HG03095 (cell line): ENCODE measurements at regions not wholly inside any gene's neighbourhood (a gene's known extent, or its start where the extent isn't known, plus 50 kb on each side); places are given as distances from the start of the nearest gene placed in this dataset.
A peak's percentile ranks its signal among the peaks of the same experiment; 100 is the strongest.
"Not testable (repeated sequence)": the region's sequence is repeated elsewhere in the genome, so short reads cannot be mapped to it uniquely, and the experiment has no call there.

Experiments
- ATAC-seq: cut with Tn5 transposase; IDR thresholded peaks from one replicate; pipeline ENCODE4 v1.9.1; 2021; ENCODE audit warnings: moderate library complexity; ENCODE audit not compliant: unreplicated experiment

GRCh38 chr6:101110814-101111213 is 229.7 kb upstream of the ASCC3 start:
- no peak for ATAC-seq

GRCh38 chr6:101113468-101114260 is 232.5 kb upstream of the ASCC3 start:
- ATAC-seq: no peak

GRCh38 chr6:101114703-101115102 is 233.6 kb upstream of the ASCC3 start:
- ATAC-seq: peak; percentile 52

- ATAC-seq: no peak
These were observed 235.2 kb upstream of the ASCC3 start for GRCh38 chr6:101116337-101116736.

GRCh38 chr6:101117393-101118135 is 236.4 kb upstream of the ASCC3 start:
- no peak for ATAC-seq

GRCh38 chr6:101118136-101118396 is 236.9 kb upstream of the ASCC3 start:
- ATAC-seq: no peak

- ATAC-seq: no peak
These were observed 239.6 kb upstream of the ASCC3 start for GRCh38 chr6:101120747-101121146.

- no peak for ATAC-seq
These were observed 244.3 kb upstream of the ASCC3 start for GRCh38 chr6:101125380-101125971.

GRCh38 chr6:101126501-101126900 is 245.4 kb upstream of the ASCC3 start:
- no peak for ATAC-seq

- no peak for ATAC-seq
These were observed 248.7 kb upstream of the ASCC3 start for GRCh38 chr6:101129851-101130250.

GRCh38 chr6:101146389-101146788 is 247.1 kb upstream of the GRIK2 start:
- no peak for ATAC-seq

- no peak for ATAC-seq
These were observed 243.3 kb upstream of the GRIK2 start for GRCh38 chr6:101150226-101150625.

GRCh38 chr6:101157638-101158037 is 235.9 kb upstream of the GRIK2 start:
- ATAC-seq: not testable (repeated sequence)

GRCh38 chr6:101163611-101164010 is 229.9 kb upstream of the GRIK2 start:
- ATAC-seq: no peak

GRCh38 chr6:101167638-101168037 is 225.9 kb upstream of the GRIK2 start:
- no peak for ATAC-seq

- not testable (repeated sequence) for ATAC-seq
These were observed 222.5 kb upstream of the GRIK2 start for GRCh38 chr6:101171049-101171448.

GRCh38 chr6:101178748-101179147 is 214.8 kb upstream of the GRIK2 start:
- ATAC-seq: no peak

- ATAC-seq: no peak
These were observed 212.5 kb upstream of the GRIK2 start for GRCh38 chr6:101181006-101181405.

GRCh38 chr6:101188285-101188798 is 205.2 kb upstream of the GRIK2 start:
- not testable (repeated sequence) for ATAC-seq

GRCh38 chr6:101195588-101195987 is 197.9 kb upstream of the GRIK2 start:
- ATAC-seq: no peak

GRCh38 chr6:101199441-101199840 is 194.1 kb upstream of the GRIK2 start:
- ATAC-seq: no peak

- no peak for ATAC-seq
These were observed 190.6 kb upstream of the GRIK2 start for GRCh38 chr6:101202867-101203374.
